ENCODE measurements at regions not wholly inside any gene's neighbourhood (a gene's known extent, or its start where the extent isn't known, plus 50 kb on each side); places are given as distances from the start of the nearest gene placed in this dataset.
"Not testable (repeated sequence)": the region's sequence is repeated elsewhere in the genome, so short reads cannot be mapped to it uniquely, and the experiment has no call there.

DNA sequence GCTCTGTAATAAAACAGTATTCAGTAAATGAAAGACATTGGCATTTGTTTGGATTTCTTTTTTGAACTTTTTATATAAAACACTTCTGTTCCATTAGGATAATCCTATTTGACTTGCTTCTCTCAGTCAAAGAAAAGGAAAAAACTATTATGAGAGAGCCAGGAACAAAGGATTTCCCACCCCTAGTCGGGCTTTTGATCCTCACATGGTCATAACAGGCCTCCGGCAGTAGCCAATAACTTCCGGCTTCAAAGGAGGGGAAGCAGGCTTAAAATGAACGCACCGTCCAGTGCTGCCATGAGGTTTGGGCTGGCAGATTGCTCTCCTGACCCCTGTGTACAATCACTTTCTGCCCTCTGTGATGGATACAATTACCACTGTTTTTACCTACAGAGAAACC, 209.3 kb downstream of the ZNF608 start:
- intact Hi-C loops (cut with DNase I): loop anchor here in 1 of 2 donors (1.0 kb wide), 1 partner anchor 33 kb away; no protein-coding TSS in a partner anchor
- DNase-seq (ENCODE audit: low spot score): no peak

GRCh38 chr5:124536333-124536732, 210.1 kb downstream of the ZNF608 start:
- intact Hi-C loops (cut with DNase I): no loop called here
- DNase-seq (ENCODE audit: low spot score): no peak

GRCh38 chr5:124530916-124531315, 215.5 kb downstream of the ZNF608 start:
- DNase-seq (ENCODE audit: low spot score): no peak
- intact Hi-C loops (cut with DNase I): no loop called here

DNA sequence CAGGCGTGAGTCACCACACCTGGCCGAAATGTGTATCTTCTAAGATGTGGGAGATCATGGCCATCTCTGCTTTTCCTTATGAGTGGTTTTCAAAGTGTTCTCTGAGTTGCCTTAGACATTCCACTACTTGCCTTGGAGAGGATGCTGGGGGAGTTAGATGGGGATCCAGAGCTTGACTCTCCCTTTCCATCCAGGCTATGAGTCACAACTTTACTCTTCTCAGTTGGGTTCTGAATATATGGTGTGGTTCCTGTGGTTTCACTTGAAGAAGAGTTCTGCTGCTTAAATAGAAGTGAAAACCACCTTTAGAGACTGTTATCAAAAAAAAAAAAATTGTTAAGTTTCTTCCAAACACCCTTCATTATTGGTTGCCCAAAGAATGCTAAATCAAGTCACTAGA, 217.6 kb downstream of the ZNF608 start:
- intact Hi-C loops (cut with DNase I): loop anchor here in 1 of 2 donors (5.0 kb wide), 1 partner anchor 612 kb away; no protein-coding TSS in a partner anchor
- no peak for DNase-seq (ENCODE audit: low spot score)

- no peak for DNase-seq (ENCODE audit: low spot score)
- intact Hi-C loops (cut with DNase I): loop anchor here in 1 of 2 donors (5.0 kb wide), 1 partner anchor 610 kb away; no protein-coding TSS in a partner anchor
Measured at GRCh38 chr5:124527220-124527991, 219.0 kb downstream of the ZNF608 start.

GRCh38 chr5:124526079-124526478, 220.4 kb downstream of the ZNF608 start:
- not testable (repeated sequence) for DNase-seq (ENCODE audit: low spot score)
- intact Hi-C loops (cut with DNase I): loop anchor here in 1 of 2 donors (5.0 kb wide), 1 partner anchor 609 kb away; no protein-coding TSS in a partner anchor

GRCh38 chr5:124524552-124525232, 221.7 kb downstream of the ZNF608 start:
- intact Hi-C loops (cut with DNase I): loop anchor here in 1 of 2 donors (5.0 kb wide), 1 partner anchor 607 kb away; no protein-coding TSS in a partner anchor

GRCh38 chr5:124523897-124524296, 222.5 kb downstream of the ZNF608 start:
- no peak for DNase-seq (ENCODE audit: low spot score)
- intact Hi-C loops (cut with DNase I): no loop called here

More at GRCh38 chr5:124524552-124525232, 221.7 kb downstream of the ZNF608 start:
- DNase-seq (ENCODE audit: low spot score): no peak

DNA sequence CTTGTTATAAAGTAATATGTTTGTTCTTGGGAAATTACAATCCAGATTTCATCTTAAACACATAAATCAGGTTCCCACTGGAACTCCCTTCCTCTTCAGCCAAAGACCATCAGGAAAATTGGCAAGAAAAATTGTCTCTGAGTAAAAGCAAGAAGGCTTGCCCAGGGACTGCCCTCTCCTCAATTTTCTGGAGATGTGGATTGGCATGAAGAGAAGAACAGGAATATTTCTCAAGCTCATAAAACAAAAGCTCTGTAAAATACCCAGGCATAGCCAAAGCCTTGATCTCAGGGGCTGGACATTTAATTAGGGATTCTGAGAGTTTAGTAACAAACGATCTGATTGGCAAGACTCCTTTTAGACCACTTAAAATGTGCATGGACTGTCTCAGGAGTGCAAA, 223.4 kb downstream of the ZNF608 start:
- intact Hi-C loops (cut with DNase I): no loop called here

GRCh38 chr5:124521461-124522230, 224.8 kb downstream of the ZNF608 start:
- DNase-seq (ENCODE audit: low spot score): no peak
- intact Hi-C loops (cut with DNase I): no loop called here

More for the DNA sequence above, 223.4 kb downstream of the ZNF608 start:
- DNase-seq (ENCODE audit: low spot score): no peak

- DNase-seq (ENCODE audit: low spot score): no peak
- intact Hi-C loops (cut with DNase I): no loop called here
Measured at GRCh38 chr5:124519396-124519795, 227.0 kb downstream of the ZNF608 start.

- intact Hi-C loops (cut with DNase I): no loop called here
- DNase-seq (ENCODE audit: low spot score): no peak
Measured at GRCh38 chr5:124516567-124516966, 229.9 kb downstream of the ZNF608 start.

GRCh38 chr5:124515497-124516245, 230.8 kb downstream of the ZNF608 start:
- intact Hi-C loops (cut with DNase I): no loop called here
- DNase-seq (ENCODE audit: low spot score): no peak

- DNase-seq (ENCODE audit: low spot score): no peak
- intact Hi-C loops (cut with DNase I): no loop called here
Measured at GRCh38 chr5:124514956-124515355, 231.5 kb downstream of the ZNF608 start.

GRCh38 chr5:124512952-124513632, 233.3 kb downstream of the ZNF608 start:
- intact Hi-C loops (cut with DNase I): no loop called here
- no peak for DNase-seq (ENCODE audit: low spot score)

GRCh38 chr5:124512236-124512635, 234.2 kb downstream of the ZNF608 start:
- intact Hi-C loops (cut with DNase I): no loop called here
- DNase-seq (ENCODE audit: low spot score): peak; percentile 86

DNA sequence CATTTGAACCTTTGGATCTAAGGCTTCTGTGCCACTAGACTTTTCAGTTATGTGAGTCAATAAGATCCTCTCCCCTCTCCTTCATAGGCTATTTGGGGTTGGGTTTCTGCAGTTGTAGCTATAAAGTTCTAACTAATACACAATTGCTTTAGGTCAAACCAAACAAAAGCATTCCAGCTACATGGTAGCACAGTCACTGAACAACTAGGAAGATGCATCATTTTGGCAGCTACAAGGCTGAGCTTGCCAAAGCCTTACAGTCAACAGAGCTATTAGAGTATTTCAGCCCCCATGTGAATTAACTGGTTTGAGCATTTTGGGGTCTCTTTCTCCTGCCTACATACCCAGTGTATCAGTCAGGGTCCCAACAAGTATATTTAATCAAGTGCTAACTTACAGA, 234.6 kb downstream of the ZNF608 start:
- intact Hi-C loops (cut with DNase I): no loop called here
- DNase-seq (ENCODE audit: low spot score): no peak

DNA sequence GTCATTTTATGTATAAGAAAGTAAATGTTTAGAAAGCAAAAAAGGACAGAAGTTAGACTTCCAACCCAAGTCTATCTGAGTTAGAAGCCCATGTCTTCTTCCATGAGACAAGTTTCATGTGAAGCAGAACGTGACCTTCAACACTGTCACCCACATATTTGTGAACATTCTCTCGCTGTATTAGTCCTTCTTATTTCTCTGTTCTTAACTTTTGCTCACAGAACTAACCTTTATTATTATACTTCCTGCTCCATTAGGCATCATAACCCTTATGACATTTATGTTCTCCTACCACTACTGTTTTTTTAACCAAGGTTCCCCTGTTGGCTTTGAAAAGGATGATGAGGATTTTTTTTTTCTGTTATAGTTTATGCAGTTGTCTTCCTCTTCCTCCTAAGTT, 238.8 kb downstream of the ZNF608 start:
- no peak for DNase-seq (ENCODE audit: low spot score)
- intact Hi-C loops (cut with DNase I): no loop called here
